Neuronal stem cell (in vitro differentiated cells): ENCODE measurements at regions not wholly inside any gene's neighbourhood (a gene's known extent, or its start where the extent isn't known, plus 50 kb on each side); places are given as distances from the start of the nearest gene placed in this dataset.

ENCODE experiments used
- DNase-seq: peaks from one replicate; pipeline ENCODE4 v3.0.0-alpha.2; 2013; ENCODE audit warnings: low spot score
- H2AFZ ChIP-seq: one replicate; pipeline ENCODE4 v1.6.1; 2013; ENCODE audit warnings: mild to moderate bottlenecking, low read length, inconsistent platforms
- H2AK5ac ChIP-seq: 2 replicates; pipeline ENCODE4 v1.6.1; 2013; ENCODE audit warnings: low read depth, mild to moderate bottlenecking, inconsistent platforms, low read length, moderate library complexity, mixed read lengths
- H2BK120ac ChIP-seq: 2 replicates; pipeline ENCODE4 v1.6.1; 2013; ENCODE audit warnings: low read depth, mild to moderate bottlenecking, inconsistent platforms, low read length, moderate library complexity, mixed read lengths
- H2BK12ac ChIP-seq: one replicate; pipeline ENCODE4 v1.6.1; 2013; ENCODE audit warnings: low read length, inconsistent platforms
- H2BK15ac ChIP-seq: 2 replicates; pipeline ENCODE4 v1.6.1; 2013; ENCODE audit warnings: mild to moderate bottlenecking, low read length, inconsistent platforms, mixed read lengths
- H2BK5ac ChIP-seq: one replicate; pipeline ENCODE4 v1.6.1; 2013; ENCODE audit warnings: inconsistent platforms, mild to moderate bottlenecking, low read length, moderate library complexity
- H3K14ac ChIP-seq: one replicate; pipeline ENCODE4 v1.6.1; 2013; ENCODE audit warnings: low read length, inconsistent platforms
- H3K18ac ChIP-seq: 2 replicates; pipeline ENCODE4 v1.6.1; 2013; ENCODE audit warnings: low read length, inconsistent platforms
- H3K23ac ChIP-seq: 2 replicates; pipeline ENCODE4 v1.6.1; 2013; ENCODE audit warnings: low read depth, mild to moderate bottlenecking, mixed read lengths, low read length, inconsistent platforms; ENCODE audit not compliant: poor library complexity
- H3K27ac ChIP-seq: replicated peaks from 3 replicates; pipeline ENCODE4 v1.5.1; 2013; ENCODE audit warnings: low read length, inconsistent platforms
- H3K27me3 ChIP-seq, 3 experiments: 2 replicates each; pipeline ENCODE4 v1.6.1; 2013; ENCODE audit warnings: low read length in 3 of 3, mild to moderate bottlenecking in 2 of 3, inconsistent platforms in 1 of 3, low read depth in 1 of 3, mixed read lengths in 1 of 3, moderate library complexity in 1 of 3; ENCODE audit not compliant: control insufficient read depth in 3 of 3, insufficient read depth in 3 of 3
- H3K36me3 ChIP-seq, 2 donors: replicated peaks in 1 of 2; 2 replicates each; pipeline ENCODE4 v1.6.1; 2013; ENCODE audit warnings: low read length in 2 of 2; ENCODE audit not compliant: control insufficient read depth in 2 of 2, insufficient read depth in 2 of 2
- H3K4ac ChIP-seq: 2 replicates; pipeline ENCODE4 v1.6.1; 2013; ENCODE audit warnings: inconsistent platforms, mild to moderate bottlenecking, low read length, moderate library complexity
- H3K4me1 ChIP-seq, 2 donors: 1 replicate in 1 of 2; 2 replicates in 1 of 2; pipeline ENCODE4 v1.6.1; 2013; ENCODE audit warnings: low read length in 2 of 2, low read depth in 1 of 2; ENCODE audit not compliant: control insufficient read depth in 2 of 2, insufficient read depth in 1 of 2
- H3K4me2 ChIP-seq: one replicate; pipeline ENCODE4 v1.6.1; 2013; ENCODE audit warnings: mild to moderate bottlenecking, low read length, inconsistent platforms; ENCODE audit not compliant: insufficient read depth, poor library complexity, severe bottlenecking
- H3K4me3 ChIP-seq, 2 donors: 2 replicates each; pipeline ENCODE4 v1.5.1; 2013; ENCODE audit warnings: low read length in 2 of 2, mild to moderate bottlenecking in 2 of 2, inconsistent platforms in 1 of 2, moderate library complexity in 1 of 2
- H3K79me1 ChIP-seq: one replicate; pipeline ENCODE4 v1.6.1; 2013; ENCODE audit warnings: low read depth, mild to moderate bottlenecking, inconsistent platforms, low read length, moderate library complexity
- H3K9ac ChIP-seq: one replicate; pipeline ENCODE4 v1.6.1; 2013; ENCODE audit warnings: mild to moderate bottlenecking, low read depth, low read length, inconsistent platforms; ENCODE audit not compliant: poor library complexity
- H3K9me3 ChIP-seq, 2 donors: replicated peaks in 1 of 2; 2 replicates each; pipeline versions ENCODE3 to v1.6.1; 2013; ENCODE audit warnings: low read length in 2 of 2, mild to moderate bottlenecking in 2 of 2, inconsistent platforms in 1 of 2, low read depth in 1 of 2, mixed read lengths in 1 of 2, moderate library complexity in 1 of 2; ENCODE audit not compliant: control insufficient read depth in 2 of 2, insufficient read depth in 1 of 2
- H4K8ac ChIP-seq: one replicate; pipeline ENCODE4 v1.6.1; 2013; ENCODE audit warnings: low read depth, mild to moderate bottlenecking, inconsistent platforms, low read length, moderate library complexity
- H4K91ac ChIP-seq: one replicate; pipeline ENCODE4 v1.6.1; 2013; ENCODE audit warnings: low read length, low read depth, mild to moderate bottlenecking, inconsistent platforms; ENCODE audit not compliant: poor library complexity
- WGBS, 2 donors: extraction: QIAGEN DNeasy Blood & Tissue Kit; methylation state at CpG; one replicate each; pipeline ENCODE4 v1.1.7; 2013; ENCODE audit warnings: missing lambda C conversion rate in 2 of 2, mixed read lengths in 1 of 2; ENCODE audit not compliant: insufficient read length in 2 of 2, insufficient replicate concordance in 1 of 2; ENCODE audit errors: extremely low coverage in 2 of 2; 5-methylcytosine and 5-hydroxymethylcytosine counted together

DNA sequence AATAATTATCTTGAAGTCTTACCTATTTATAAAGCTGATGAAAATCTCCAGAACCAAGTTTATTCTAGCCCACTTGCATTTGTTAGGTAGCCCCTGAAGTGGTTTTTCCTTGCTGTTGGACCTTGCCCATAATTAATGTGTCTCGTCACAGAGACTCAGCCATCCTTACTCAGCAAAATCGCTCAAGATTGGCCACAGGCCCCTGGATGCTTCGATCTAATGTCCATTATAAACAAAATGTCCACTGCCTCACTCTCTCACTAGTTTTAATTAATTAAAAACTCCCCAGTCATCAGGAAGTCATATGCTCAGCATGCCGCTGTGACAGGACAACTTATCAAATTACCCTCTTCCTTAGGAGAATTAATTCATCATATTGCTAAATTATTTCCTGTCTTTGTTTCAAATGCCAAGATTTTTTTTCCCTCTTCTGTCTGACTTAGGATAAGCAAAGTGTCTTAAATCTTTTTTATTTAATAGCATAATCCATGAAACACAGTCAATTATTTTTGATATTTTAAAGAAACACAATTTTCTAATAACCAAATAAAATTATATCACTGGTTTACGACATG is 126.8 kb upstream of the PCLO start:
- WGBS, 2 donors: no CpG with 5 or more reads among the region's 5 CpGs
- Histone ChIP-seq H3K4me1 (no peaks in the 10 kb centered on the region), H2BK12ac (no peak overlapping the region)

DNA sequence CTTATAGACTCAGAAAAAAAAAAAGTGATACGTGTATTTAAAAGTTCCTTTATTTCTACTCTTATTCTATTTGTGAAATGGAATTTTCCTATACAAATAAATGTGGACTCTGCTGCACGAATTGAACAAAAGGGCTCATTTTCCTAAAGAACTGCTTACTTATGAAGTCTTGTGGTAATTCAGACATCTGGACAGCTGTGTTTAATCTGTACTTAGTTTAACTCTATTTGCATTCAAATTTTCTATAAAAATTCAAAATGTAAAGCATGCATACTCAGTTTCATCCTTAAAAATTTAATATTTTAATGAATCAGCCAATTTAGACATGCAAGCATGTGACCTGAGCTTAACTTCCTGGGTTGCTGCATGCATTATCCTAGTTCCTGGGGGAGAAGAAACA is 118.0 kb upstream of the PCLO start:
- no peaks in the 10 kb centered on the region for H3K27me3 ChIP-seq
- H2BK5ac ChIP-seq: no peak overlapping the region
- no peaks in the 10 kb centered on the region for H3K79me1 ChIP-seq
- no peak overlapping the region for H2AK5ac ChIP-seq
- H3K4ac ChIP-seq: no peak overlapping the region
- H2AFZ ChIP-seq: no peak overlapping the region
- no peak overlapping the region for H2BK12ac ChIP-seq
- H3K4me3 ChIP-seq: no peak overlapping the region
- no peaks in the 10 kb centered on the region for H3K36me3 ChIP-seq
- H2BK15ac ChIP-seq: no peak overlapping the region
- H4K91ac ChIP-seq: no peak overlapping the region
- no peak overlapping the region for H3K9ac ChIP-seq
- H3K23ac ChIP-seq: no peak overlapping the region
- no peaks in the 10 kb centered on the region for H3K9me3 ChIP-seq
- no peak overlapping the region for H4K8ac ChIP-seq
- no peak overlapping the region for H2BK120ac ChIP-seq
- H3K4me2 ChIP-seq: no peak overlapping the region
- no peaks in the 10 kb centered on the region for H3K4me1 ChIP-seq
- no peak overlapping the region for H3K27ac ChIP-seq
- no CpG with 5 or more reads among the region's 2 CpGs for WGBS, 2 donors
- H3K18ac ChIP-seq: no peak overlapping the region
- no peak overlapping the region for H3K14ac ChIP-seq
- DNase-seq: no peak

More for the DNA sequence above, 126.8 kb upstream of the PCLO start:
- H3K27me3 ChIP-seq: no peaks in the 10 kb centered on the region
- no peak for DNase-seq
- no peak overlapping the region for H3K23ac ChIP-seq
- H3K9me3 ChIP-seq: no peaks in the 10 kb centered on the region
- H3K4me2 ChIP-seq: no peak overlapping the region
- H2AK5ac ChIP-seq: no peak overlapping the region
- H4K91ac ChIP-seq: no peak overlapping the region
- no peak overlapping the region for H4K8ac ChIP-seq
- no peak overlapping the region for H3K9ac ChIP-seq
- no peaks in the 10 kb centered on the region for H3K36me3 ChIP-seq
- H2BK15ac ChIP-seq: no peak overlapping the region
- no peak overlapping the region for H3K4ac ChIP-seq
- no peak overlapping the region for H2BK5ac ChIP-seq
- no peak overlapping the region for H2AFZ ChIP-seq
- H2BK120ac ChIP-seq: no peak overlapping the region
- H3K14ac ChIP-seq: no peak overlapping the region
- H3K4me3 ChIP-seq: no peak overlapping the region
- no peaks in the 10 kb centered on the region for H3K79me1 ChIP-seq
- H3K27ac ChIP-seq: no peak overlapping the region
- no peak overlapping the region for H3K18ac ChIP-seq

DNA sequence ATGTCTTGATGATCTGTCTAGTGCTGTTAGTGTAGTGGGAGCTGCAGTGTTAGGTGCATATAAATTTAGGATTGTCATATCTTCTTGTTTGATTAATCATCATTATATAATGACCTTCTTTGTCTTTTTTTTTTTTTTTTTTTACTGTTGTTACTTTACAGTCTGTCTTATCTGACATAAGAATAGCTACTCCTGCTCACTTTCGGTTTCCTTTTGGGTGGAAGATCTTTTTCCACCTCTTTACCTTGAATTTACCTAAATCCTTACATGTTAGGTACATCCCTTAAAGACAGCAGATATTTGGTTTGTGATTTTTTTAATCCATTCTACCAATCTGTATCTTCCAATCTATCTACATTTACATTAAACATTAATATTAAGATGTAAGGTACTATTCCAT is 113.6 kb upstream of the PCLO start:
- no peaks in the 10 kb centered on the region for H3K79me1 ChIP-seq
- no peaks in the 10 kb centered on the region for H3K27me3 ChIP-seq
- H2BK5ac ChIP-seq: no peak overlapping the region
- H3K4me2 ChIP-seq: no peak overlapping the region
- no peaks in the 10 kb centered on the region for H3K36me3 ChIP-seq
- H2BK120ac ChIP-seq: no peak overlapping the region
- no peak overlapping the region for H2BK15ac ChIP-seq
- H4K91ac ChIP-seq: no peak overlapping the region
- H3K4me1 ChIP-seq: no peaks in the 10 kb centered on the region
- H3K9me3 ChIP-seq: no peaks in the 10 kb centered on the region
- H3K27ac ChIP-seq: no peak overlapping the region
- no peak overlapping the region for H2BK12ac ChIP-seq
- no peak for DNase-seq
- H3K18ac ChIP-seq: no peak overlapping the region
- no peak overlapping the region for H3K9ac ChIP-seq
- H2AFZ ChIP-seq: no peak overlapping the region
- WGBS, 2 donors: no CpG with 5 or more reads among the region's 1 CpG
- H3K4ac ChIP-seq: no peak overlapping the region
- no peak overlapping the region for H3K14ac ChIP-seq
- no peak overlapping the region for H4K8ac ChIP-seq
- no peak overlapping the region for H3K23ac ChIP-seq
- H2AK5ac ChIP-seq: no peak overlapping the region
- no peak overlapping the region for H3K4me3 ChIP-seq

GRCh38 chr7:83273699-83274098 is 111.0 kb upstream of the PCLO start:
- Histone ChIP-seq H3K27ac (no peak overlapping the region), H2BK12ac (no peak overlapping the region), H3K9ac (no peak overlapping the region), H3K79me1 (no peaks in the 10 kb centered on the region), H3K4me1 (no peaks in the 10 kb centered on the region), H4K8ac (no peak overlapping the region), H3K4ac (no peak overlapping the region), H2BK120ac (no peak overlapping the region), H3K4me2 (no peak overlapping the region), H3K36me3 (no peaks in the 10 kb centered on the region), H2BK15ac (no peak overlapping the region), H4K91ac (no peak overlapping the region), H2AFZ (no peak overlapping the region), H3K4me3 (no peak overlapping the region), H3K27me3 (no peaks in the 10 kb centered on the region), H3K23ac (no peak overlapping the region), H2AK5ac (no peak overlapping the region), H3K9me3 (no peaks in the 10 kb centered on the region), H2BK5ac (no peak overlapping the region), H3K14ac (no peak overlapping the region), H3K18ac (no peak overlapping the region)
- DNase-seq: no peak
